ENCODE measurements at regions not wholly inside any gene's neighbourhood (a gene's known extent, or its start where the extent isn't known, plus 50 kb on each side); places are given as distances from the start of the nearest gene placed in this dataset.

GRCh38 chr6:134472046-134472445, 154.1 kb upstream of the SGK1 start:
- no peak overlapping the region for H2AFZ ChIP-seq (ENCODE audit: low read length)
- H3K4me1 ChIP-seq (ENCODE audit: insufficient read depth, low read length, poor library complexity, severe bottlenecking) = no peaks in the 10 kb centered on the region
- no peak overlapping the region for H3K4me2 ChIP-seq (ENCODE audit: low read depth, low read length, poor library complexity, severe bottlenecking)
- H3K27me3 ChIP-seq (ENCODE audit: insufficient read depth, low read length, poor library complexity, severe bottlenecking) = no peaks in the 10 kb centered on the region
- H3K9ac ChIP-seq (ENCODE audit: low read depth, low read length, poor library complexity, severe bottlenecking) = no peak overlapping the region
- no peaks in the 10 kb centered on the region for H3F3A ChIP-seq (ENCODE audit: low read depth)
- no peaks in the 10 kb centered on the region for H3K79me2 ChIP-seq (ENCODE audit: insufficient read depth, low read length)
- H3K4me3 ChIP-seq (ENCODE audit: low read length, poor library complexity, severe bottlenecking) = no peak overlapping the region
- H3K9me2 ChIP-seq (replicated peaks; ENCODE audit: low read depth, low read length) = no peaks in the 10 kb centered on the region
- TF ChIP-seq CTCF (conservative IDR thresholded peaks at IDR 0.05; ENCODE audit: low read length) (no peak), EZH2phosphoT487 (IDR thresholded peaks at IDR 0.05; ENCODE audit: borderline replicate concordance) (no peak)
- H3K36me3 ChIP-seq (ENCODE audit: insufficient read depth, low read length) = no peaks in the 10 kb centered on the region
- H3K9me3 ChIP-seq (ENCODE audit: insufficient read depth, low read depth, low read length) = no peaks in the 10 kb centered on the region
- no peaks in the 10 kb centered on the region for H4K20me1 ChIP-seq (ENCODE audit: insufficient read depth, low read length, poor library complexity, severe bottlenecking)

DNA sequence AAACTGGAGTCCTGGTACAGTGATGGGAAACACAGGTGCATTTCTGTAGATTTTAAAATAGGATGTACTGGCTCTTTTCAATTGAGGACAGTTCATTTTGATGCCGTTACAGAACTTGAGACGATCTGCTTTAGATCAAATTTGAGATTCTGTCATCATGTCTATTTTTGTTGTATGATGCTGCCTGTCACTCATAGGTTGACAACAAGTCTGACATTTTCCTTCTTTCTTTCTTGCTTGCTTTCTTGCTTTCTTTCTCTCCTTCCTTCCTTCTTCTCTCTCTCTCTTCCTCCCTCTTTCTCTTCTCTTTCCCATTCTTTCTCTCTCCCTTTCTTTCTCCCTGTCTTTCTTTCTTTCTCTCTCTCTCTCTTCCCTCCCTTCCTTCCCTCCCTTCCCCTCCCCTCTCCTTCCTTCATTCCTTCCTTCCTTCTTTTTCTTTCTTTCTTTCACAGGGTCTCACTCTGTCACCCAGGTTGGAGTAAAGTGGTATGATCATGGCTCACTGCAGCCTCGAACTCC, 152.6 kb upstream of the SGK1 start:
- no peaks in the 10 kb centered on the region for H3K4me1 ChIP-seq (ENCODE audit: insufficient read depth, low read length, poor library complexity, severe bottlenecking)
- no peak overlapping the region for H3K4me3 ChIP-seq (ENCODE audit: low read length, poor library complexity, severe bottlenecking)

GRCh38 chr6:134469702-134470456, 152.0 kb upstream of the SGK1 start:
- no peak overlapping the region for H3K4me2 ChIP-seq (ENCODE audit: low read depth, low read length, poor library complexity, severe bottlenecking)
- no peaks in the 10 kb centered on the region for H3K79me2 ChIP-seq (ENCODE audit: insufficient read depth, low read length)
- no peaks in the 10 kb centered on the region for H3F3A ChIP-seq (ENCODE audit: low read depth)
- no peaks in the 10 kb centered on the region for H4K20me1 ChIP-seq (ENCODE audit: insufficient read depth, low read length, poor library complexity, severe bottlenecking)
- H3K36me3 ChIP-seq (ENCODE audit: insufficient read depth, low read length) = no peaks in the 10 kb centered on the region
- no peaks in the 10 kb centered on the region for H3K9me2 ChIP-seq (replicated peaks; ENCODE audit: low read depth, low read length)
- H3K4me1 ChIP-seq (ENCODE audit: insufficient read depth, low read length, poor library complexity, severe bottlenecking) = no peaks in the 10 kb centered on the region
- no peaks in the 10 kb centered on the region for H3K27me3 ChIP-seq (ENCODE audit: insufficient read depth, low read length, poor library complexity, severe bottlenecking)
- H3K9me3 ChIP-seq (ENCODE audit: insufficient read depth, low read depth, low read length) = no peaks in the 10 kb centered on the region
- no peak overlapping the region for H3K9ac ChIP-seq (ENCODE audit: low read depth, low read length, poor library complexity, severe bottlenecking)
- no peak overlapping the region for H2AFZ ChIP-seq (ENCODE audit: low read length)
- no peak overlapping the region for H3K4me3 ChIP-seq (ENCODE audit: low read length, poor library complexity, severe bottlenecking)
- TF ChIP-seq CTCF (conservative IDR thresholded peaks at IDR 0.05; ENCODE audit: low read length) (no peak), EZH2phosphoT487 (IDR thresholded peaks at IDR 0.05; ENCODE audit: borderline replicate concordance) (no peak)

More for the DNA sequence above, 152.6 kb upstream of the SGK1 start:
- Histone ChIP-seq H2AFZ (ENCODE audit: low read length) (no peak overlapping the region), H3K27me3 (ENCODE audit: insufficient read depth, low read length, poor library complexity, severe bottlenecking) (no peaks in the 10 kb centered on the region), H3K4me2 (ENCODE audit: low read depth, low read length, poor library complexity, severe bottlenecking) (no peak overlapping the region), H3K9me3 (ENCODE audit: insufficient read depth, low read depth, low read length) (no peaks in the 10 kb centered on the region), H3K36me3 (ENCODE audit: insufficient read depth, low read length) (no peaks in the 10 kb centered on the region), H4K20me1 (ENCODE audit: insufficient read depth, low read length, poor library complexity, severe bottlenecking) (no peaks in the 10 kb centered on the region), H3K79me2 (ENCODE audit: insufficient read depth, low read length) (no peaks in the 10 kb centered on the region), H3F3A (ENCODE audit: low read depth) (no peaks in the 10 kb centered on the region), H3K9ac (ENCODE audit: low read depth, low read length, poor library complexity, severe bottlenecking) (no peak overlapping the region), H3K9me2 (replicated peaks; ENCODE audit: low read depth, low read length) (no peaks in the 10 kb centered on the region)
- no peak for TF ChIP-seq EZH2phosphoT487 (IDR thresholded peaks at IDR 0.05; ENCODE audit: borderline replicate concordance)

Measured in Loucy (cell line).